Upper lobe of right lung (tissue), 1 donor: ENCODE measurements at regions not wholly inside any gene's neighbourhood (a gene's known extent, or its start where the extent isn't known, plus 50 kb on each side); places are given as distances from the start of the nearest gene placed in this dataset.
"Not testable (repeated sequence)": the region's sequence is repeated elsewhere in the genome, so short reads cannot be mapped to it uniquely, and the experiment has no call there.

Experiments
- ATAC-seq: fragments of 200-7000 bp; cut with Tn5 transposase; one replicate; pipeline ENCODE4 v1.9.1; 2020; ENCODE audit warnings: mild to moderate bottlenecking, moderate library complexity
- DNase-seq: peaks from one replicate; pipeline ENCODE4 v3.0.0-alpha.2; 2020
- H3K27ac ChIP-seq: fragments of 200-600 bp; one replicate; pipeline ENCODE4 v1.8.0; 2022
- H3K27me3 ChIP-seq: fragments of 200-600 bp; one replicate; pipeline ENCODE4 v1.8.0; 2022; ENCODE audit warnings: mild to moderate bottlenecking
- H3K36me3 ChIP-seq: fragments of 200-600 bp; one replicate; pipeline ENCODE4 v1.8.0; 2022
- H3K4me1 ChIP-seq: fragments of 200-600 bp; one replicate; pipeline ENCODE4 v1.8.0; 2022
- H3K4me3 ChIP-seq: fragments of 200-600 bp; one replicate; pipeline ENCODE4 v1.8.0; 2022; ENCODE audit warnings: mild to moderate bottlenecking
- H3K9me3 ChIP-seq: fragments of 200-600 bp; one replicate; pipeline ENCODE4 v1.8.0; 2022
- intact Hi-C: fragments of 100-400 bp; cut with DNase I; formaldehyde crosslinking; loops from one replicate; pipeline ENCODE4 v1.11.0; 2022
- TF ChIP-seq, protein P1 (sequence below): fragments of 200-600 bp; IDR thresholded peaks from one replicate; pipeline ENCODE4 v1.8.0; 2022; ENCODE audit warnings: antibody characterized with exemption
- donor health status: DM: no; HTN: yes; CAD: no; lungs with severe emphysema.

DNA sequence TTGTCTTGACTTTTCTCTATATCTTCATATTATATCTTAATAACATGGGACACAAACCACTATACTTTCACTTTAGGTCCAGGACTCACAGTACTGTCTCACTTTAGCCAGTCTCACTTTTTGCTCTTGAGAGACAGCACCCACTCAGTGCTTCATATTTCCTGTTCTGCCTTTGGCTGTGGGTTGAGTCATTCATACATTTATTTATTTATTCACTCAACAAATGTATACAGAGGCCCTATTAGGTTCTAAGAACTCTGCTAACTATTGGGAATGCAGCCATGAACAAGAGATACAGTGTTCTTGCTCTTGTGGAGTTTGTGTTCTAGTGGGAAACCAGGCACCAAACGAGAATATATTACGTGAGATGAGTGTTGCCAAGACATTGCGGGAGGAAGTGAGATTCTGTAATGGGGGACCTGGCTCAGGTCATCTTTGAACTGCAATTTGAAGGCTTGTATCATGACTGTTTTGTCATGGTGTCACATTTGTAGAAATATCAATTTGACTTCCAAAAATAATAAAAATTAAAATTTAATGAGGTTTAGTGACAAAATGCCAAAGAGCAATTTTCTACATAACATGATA is 190.1 kb downstream of the SDHAF3 start:
- intact Hi-C loops = no loop called here
- DNase-seq = no peak
- TF ChIP-seq, protein P1, sequence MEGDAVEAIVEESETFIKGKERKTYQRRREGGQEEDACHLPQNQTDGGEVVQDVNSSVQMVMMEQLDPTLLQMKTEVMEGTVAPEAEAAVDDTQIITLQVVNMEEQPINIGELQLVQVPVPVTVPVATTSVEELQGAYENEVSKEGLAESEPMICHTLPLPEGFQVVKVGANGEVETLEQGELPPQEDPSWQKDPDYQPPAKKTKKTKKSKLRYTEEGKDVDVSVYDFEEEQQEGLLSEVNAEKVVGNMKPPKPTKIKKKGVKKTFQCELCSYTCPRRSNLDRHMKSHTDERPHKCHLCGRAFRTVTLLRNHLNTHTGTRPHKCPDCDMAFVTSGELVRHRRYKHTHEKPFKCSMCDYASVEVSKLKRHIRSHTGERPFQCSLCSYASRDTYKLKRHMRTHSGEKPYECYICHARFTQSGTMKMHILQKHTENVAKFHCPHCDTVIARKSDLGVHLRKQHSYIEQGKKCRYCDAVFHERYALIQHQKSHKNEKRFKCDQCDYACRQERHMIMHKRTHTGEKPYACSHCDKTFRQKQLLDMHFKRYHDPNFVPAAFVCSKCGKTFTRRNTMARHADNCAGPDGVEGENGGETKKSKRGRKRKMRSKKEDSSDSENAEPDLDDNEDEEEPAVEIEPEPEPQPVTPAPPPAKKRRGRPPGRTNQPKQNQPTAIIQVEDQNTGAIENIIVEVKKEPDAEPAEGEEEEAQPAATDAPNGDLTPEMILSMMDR = no peak
- Histone ChIP-seq H3K27me3 (no peaks in the 10 kb centered on the region), H3K4me3 (no peak overlapping the region), H3K4me1 (no peaks in the 10 kb centered on the region), H3K36me3 (no peaks in the 10 kb centered on the region), H3K9me3 (no peaks in the 10 kb centered on the region), H3K27ac (no peak overlapping the region)
- no peak for ATAC-seq

- no peaks in the 10 kb centered on the region for H3K36me3 ChIP-seq
- TF ChIP-seq, protein P1 = no peak
- no peak for ATAC-seq
- intact Hi-C loops = no loop called here
- no peaks in the 10 kb centered on the region for H3K4me1 ChIP-seq
- no peak for DNase-seq
- H3K4me3 ChIP-seq = no peak overlapping the region
- no peak overlapping the region for H3K27ac ChIP-seq
- no peaks in the 10 kb centered on the region for H3K27me3 ChIP-seq
- no peaks in the 10 kb centered on the region for H3K9me3 ChIP-seq
Measured at GRCh38 chr7:97313900-97314299, 196.4 kb downstream of the SDHAF3 start.

DNA sequence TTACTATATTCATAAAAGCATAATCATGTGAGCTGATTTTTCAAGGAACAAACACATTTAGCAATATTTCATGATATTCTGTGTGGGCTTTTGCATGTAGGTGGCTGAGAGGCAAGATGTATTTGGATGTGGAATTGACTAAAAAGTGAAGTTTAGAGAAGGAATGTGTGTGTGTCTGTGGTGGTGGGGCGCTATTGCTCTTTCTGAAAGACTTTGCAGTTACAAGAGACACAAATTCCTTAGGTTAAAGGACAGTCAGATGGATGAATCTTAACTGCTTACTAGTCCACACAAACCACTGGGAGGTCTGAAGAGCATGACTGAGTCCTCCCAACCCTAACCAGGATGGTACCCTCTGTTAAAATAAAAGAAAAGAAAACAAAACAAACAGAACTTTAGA is 200.1 kb downstream of the SDHAF3 start:
- TF ChIP-seq, protein P1 = no peak
- Histone ChIP-seq H3K4me3 (no peak overlapping the region), H3K9me3 (no peaks in the 10 kb centered on the region), H3K27ac (no peak overlapping the region), H3K36me3 (no peaks in the 10 kb centered on the region), H3K4me1 (no peaks in the 10 kb centered on the region), H3K27me3 (no peaks in the 10 kb centered on the region)
- intact Hi-C loops = no loop called here
- DNase-seq = no peak
- no peak for ATAC-seq

DNA sequence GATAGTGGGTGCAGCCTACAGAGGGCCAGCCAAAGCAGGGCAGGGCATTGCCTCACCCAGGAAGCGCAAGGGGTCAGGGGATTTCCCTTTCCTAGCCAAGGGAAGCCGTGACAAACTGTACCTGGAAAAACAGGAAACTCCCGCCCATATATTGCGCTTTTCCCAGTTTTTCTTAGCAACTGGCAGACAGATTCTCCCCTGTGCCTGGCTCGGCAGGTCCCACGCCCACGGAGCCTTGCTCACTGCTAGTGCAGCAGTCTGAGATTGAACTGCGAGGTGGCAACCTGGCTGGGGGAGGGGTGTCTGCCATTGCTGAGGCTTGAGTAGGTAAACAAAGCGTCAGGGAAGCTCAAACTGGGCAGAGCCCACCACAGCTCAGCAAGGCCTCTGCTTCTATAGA is 212.4 kb downstream of the SDHAF3 start:
- H3K4me1 ChIP-seq, H3K9me3 ChIP-seq, H3K36me3 ChIP-seq, H3K4me3 ChIP-seq, DNase-seq, H3K27ac ChIP-seq, ATAC-seq, H3K27me3 ChIP-seq, intact Hi-C loops: not testable (repeated sequence)

DNA sequence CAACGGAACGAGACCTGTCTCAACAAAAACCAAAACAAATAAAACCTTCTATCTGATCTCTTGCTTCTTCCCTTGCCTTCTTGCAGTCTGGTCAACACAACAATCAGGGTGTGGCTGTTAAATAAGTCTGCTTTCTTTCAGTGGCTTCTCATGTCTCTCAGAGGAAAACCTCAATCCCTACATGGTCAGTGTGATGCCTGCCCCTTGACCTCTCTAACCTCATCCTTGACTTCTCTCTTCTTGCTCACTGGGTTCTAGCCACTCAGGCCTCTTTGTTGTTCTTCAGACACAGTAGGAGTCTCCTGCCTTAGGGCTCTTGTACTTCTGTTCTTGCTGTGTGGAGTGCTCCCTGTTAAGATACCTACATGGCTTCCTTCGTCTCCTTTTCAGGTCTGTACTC is 220.4 kb downstream of the SDHAF3 start:
- no peak overlapping the region for H3K4me3 ChIP-seq
- TF ChIP-seq, protein P1 = no peak
- H3K27ac ChIP-seq = no peak overlapping the region
- no peak for ATAC-seq
- no peaks in the 10 kb centered on the region for H3K9me3 ChIP-seq
- H3K4me1 ChIP-seq = no peaks in the 10 kb centered on the region
- no peaks in the 10 kb centered on the region for H3K36me3 ChIP-seq
- H3K27me3 ChIP-seq = no peaks in the 10 kb centered on the region
- DNase-seq = no peak
- intact Hi-C loops = no loop called here

DNA sequence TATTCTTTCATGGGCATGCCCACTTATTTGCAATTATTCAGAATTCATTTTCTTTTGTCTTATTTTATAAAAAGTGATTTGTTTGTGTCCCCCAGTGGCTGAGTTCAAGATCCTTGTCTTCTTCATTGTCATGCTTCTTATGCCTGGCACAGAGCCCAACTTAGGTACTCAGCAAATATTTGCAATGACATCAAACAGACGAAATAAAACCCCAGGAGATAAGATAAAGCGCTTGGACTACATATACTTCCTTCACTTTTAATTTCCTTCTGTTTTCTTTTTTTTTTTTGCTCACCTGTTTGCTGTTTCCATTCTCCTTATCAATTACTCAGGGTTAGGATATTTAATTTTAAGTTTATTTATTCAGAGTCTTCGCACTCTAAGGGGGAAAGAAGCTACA is 225.0 kb downstream of the SDHAF3 start:
- no peaks in the 10 kb centered on the region for H3K9me3 ChIP-seq
- intact Hi-C loops = no loop called here
- no peak for ATAC-seq
- no peaks in the 10 kb centered on the region for H3K4me1 ChIP-seq
- H3K36me3 ChIP-seq = no peaks in the 10 kb centered on the region
- TF ChIP-seq, protein P1 = no peak
- no peak for DNase-seq
- H3K27ac ChIP-seq = no peak overlapping the region
- H3K4me3 ChIP-seq = no peak overlapping the region
- H3K27me3 ChIP-seq = no peaks in the 10 kb centered on the region
